GM12801 (cell line): ENCODE measurements at regions not wholly inside any gene's neighbourhood (a gene's known extent, or its start where the extent isn't known, plus 50 kb on each side); places are given as distances from the start of the nearest gene placed in this dataset.

ENCODE experiments used
- TF ChIP-seq, protein P1 (sequence below): IDR thresholded peaks from one replicate; pipeline ENCODE4 v1.5.1; 2011; ENCODE audit warnings: control low read depth; ENCODE audit not compliant: insufficient read length; ENCODE audit errors: extremely low read depth

- TF ChIP-seq, protein P1, sequence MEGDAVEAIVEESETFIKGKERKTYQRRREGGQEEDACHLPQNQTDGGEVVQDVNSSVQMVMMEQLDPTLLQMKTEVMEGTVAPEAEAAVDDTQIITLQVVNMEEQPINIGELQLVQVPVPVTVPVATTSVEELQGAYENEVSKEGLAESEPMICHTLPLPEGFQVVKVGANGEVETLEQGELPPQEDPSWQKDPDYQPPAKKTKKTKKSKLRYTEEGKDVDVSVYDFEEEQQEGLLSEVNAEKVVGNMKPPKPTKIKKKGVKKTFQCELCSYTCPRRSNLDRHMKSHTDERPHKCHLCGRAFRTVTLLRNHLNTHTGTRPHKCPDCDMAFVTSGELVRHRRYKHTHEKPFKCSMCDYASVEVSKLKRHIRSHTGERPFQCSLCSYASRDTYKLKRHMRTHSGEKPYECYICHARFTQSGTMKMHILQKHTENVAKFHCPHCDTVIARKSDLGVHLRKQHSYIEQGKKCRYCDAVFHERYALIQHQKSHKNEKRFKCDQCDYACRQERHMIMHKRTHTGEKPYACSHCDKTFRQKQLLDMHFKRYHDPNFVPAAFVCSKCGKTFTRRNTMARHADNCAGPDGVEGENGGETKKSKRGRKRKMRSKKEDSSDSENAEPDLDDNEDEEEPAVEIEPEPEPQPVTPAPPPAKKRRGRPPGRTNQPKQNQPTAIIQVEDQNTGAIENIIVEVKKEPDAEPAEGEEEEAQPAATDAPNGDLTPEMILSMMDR, result no peak
Observed at GRCh38 chr1:70907563-70908310, 139.9 kb downstream of the PTGER3 start.

DNA sequence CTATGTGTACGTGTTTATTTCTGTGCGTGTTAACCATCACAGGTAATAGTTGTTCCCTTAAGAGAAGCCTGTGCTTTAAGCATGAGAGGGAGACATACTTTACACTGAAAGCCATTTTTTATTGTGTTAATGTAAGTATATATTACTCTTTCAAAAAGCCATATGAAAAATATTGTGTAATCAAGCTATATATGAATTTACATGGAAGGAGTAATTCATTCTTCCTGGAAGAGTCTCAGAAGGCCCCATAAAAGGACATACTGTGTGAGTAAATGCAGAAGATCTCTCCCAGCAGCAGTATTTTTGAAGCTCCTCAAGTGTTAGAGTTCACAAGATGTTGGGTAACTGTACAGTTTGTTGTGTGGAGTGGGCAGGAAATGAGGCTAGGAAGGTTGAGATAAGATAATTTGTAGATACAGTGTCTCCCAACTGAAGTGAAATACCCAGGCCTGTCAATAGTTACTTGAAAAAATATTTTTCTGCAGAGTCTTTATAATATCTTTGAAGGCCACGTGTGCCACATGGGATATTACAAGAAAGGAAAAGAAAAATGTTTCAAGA is 138.3 kb downstream of the PTGER3 start:
- TF ChIP-seq, protein P1, result no peak

- TF ChIP-seq, protein P1, result no peak
Observed at GRCh38 chr1:70910013-70910412, 137.6 kb downstream of the PTGER3 start.

DNA sequence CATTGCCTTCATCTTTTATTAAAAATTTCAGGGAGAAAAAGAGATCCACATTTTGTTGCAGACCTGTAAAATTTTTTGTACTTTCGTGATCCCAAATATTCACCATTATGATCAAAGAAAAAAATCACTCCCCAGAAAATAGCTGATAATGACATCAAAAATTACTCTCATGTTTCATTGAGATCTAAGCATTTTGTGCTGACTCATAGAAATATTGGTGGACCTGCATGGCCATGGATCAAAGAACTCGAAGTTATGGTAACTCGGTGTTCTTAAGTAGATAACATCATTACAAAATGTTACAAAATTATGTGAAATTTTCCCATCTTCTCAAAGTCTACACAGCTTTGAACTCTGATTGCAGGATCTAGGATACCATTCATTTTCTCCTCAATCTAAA is 135.8 kb downstream of the PTGER3 start:
- TF ChIP-seq, protein P1, result no peak

DNA sequence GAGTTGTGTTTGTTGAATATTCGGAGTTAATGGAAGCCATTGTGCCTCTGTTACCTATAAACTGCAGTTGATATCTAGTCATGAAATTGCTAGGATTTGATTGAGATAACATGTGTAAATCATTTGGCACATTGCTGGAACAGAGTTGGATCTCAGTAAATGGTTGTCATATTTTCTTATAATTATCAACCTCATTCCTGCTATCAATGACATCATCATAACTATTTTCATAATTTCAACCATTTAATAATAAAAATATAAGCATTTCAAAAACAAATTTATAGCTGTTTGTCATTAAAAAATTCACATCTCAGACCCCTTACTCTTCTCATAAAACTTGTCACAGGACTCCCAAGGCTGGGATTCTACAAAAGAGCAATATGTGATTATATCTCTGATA is 133.4 kb downstream of the PTGER3 start:
- TF ChIP-seq, protein P1, result no peak

GRCh38 chr1:70915258-70916033 is 132.2 kb downstream of the PTGER3 start:
- TF ChIP-seq, protein P1, result no peak

- TF ChIP-seq, protein P1, result no peak
Observed at GRCh38 chr1:70916034-70916427, 131.6 kb downstream of the PTGER3 start.
